HuH-7 (cell line): ENCODE measurements at regions not wholly inside any gene's neighbourhood (a gene's known extent, or its start where the extent isn't known, plus 50 kb on each side); places are given as distances from the start of the nearest gene placed in this dataset.
"Not testable (repeated sequence)": the region's sequence is repeated elsewhere in the genome, so short reads cannot be mapped to it uniquely, and the experiment has no call there.

Experiments
- DNase-seq: peaks from one replicate; pipeline ENCODE4 v3.0.0; 2011; ENCODE audit warnings: low spot score

GRCh38 chr16:65621640-65622039 lies 499.8 kb upstream of the CDH11 start:
- no peak for DNase-seq

- DNase-seq: no peak
These were observed 497.7 kb upstream of the CDH11 start for GRCh38 chr16:65619606-65620005.

- no peak for DNase-seq
These were observed 497.1 kb upstream of the CDH11 start for GRCh38 chr16:65618931-65619330.

- no peak for DNase-seq
These were observed 496.5 kb upstream of the CDH11 start for GRCh38 chr16:65618333-65618732.

GRCh38 chr16:65617421-65617820 lies 495.6 kb upstream of the CDH11 start:
- DNase-seq: no peak

- DNase-seq: no peak
These were observed 486.6 kb upstream of the CDH11 start for GRCh38 chr16:65608455-65608854.

- no peak for DNase-seq
These were observed 482.9 kb upstream of the CDH11 start for GRCh38 chr16:65604771-65605170.

GRCh38 chr16:65601781-65602180 lies 479.9 kb upstream of the CDH11 start:
- DNase-seq: no peak

- no peak for DNase-seq
These were observed 478.8 kb upstream of the CDH11 start for GRCh38 chr16:65600629-65601028.

GRCh38 chr16:65600046-65600445 lies 478.2 kb upstream of the CDH11 start:
- no peak for DNase-seq

- no peak for DNase-seq
These were observed 476.8 kb upstream of the CDH11 start for GRCh38 chr16:65598621-65599020.

GRCh38 chr16:65583498-65583897 lies 461.6 kb upstream of the CDH11 start:
- DNase-seq: no peak

- no peak for DNase-seq
These were observed 457.2 kb upstream of the CDH11 start for GRCh38 chr16:65579050-65579449.

GRCh38 chr16:65576631-65577030 lies 454.8 kb upstream of the CDH11 start:
- DNase-seq: no peak

GRCh38 chr16:65576139-65576538 lies 454.3 kb upstream of the CDH11 start:
- DNase-seq: no peak

GRCh38 chr16:65574326-65574966 lies 452.6 kb upstream of the CDH11 start:
- DNase-seq: no peak

GRCh38 chr16:65572156-65572555 lies 450.3 kb upstream of the CDH11 start:
- DNase-seq: no peak

GRCh38 chr16:65570261-65570660 lies 448.4 kb upstream of the CDH11 start:
- DNase-seq: no peak

GRCh38 chr16:65559846-65560245 lies 438.0 kb upstream of the CDH11 start:
- no peak for DNase-seq

- not testable (repeated sequence) for DNase-seq
These were observed 427.8 kb upstream of the CDH11 start for GRCh38 chr16:65549689-65550088.

GRCh38 chr16:65548470-65548869 lies 426.6 kb upstream of the CDH11 start:
- DNase-seq: no peak

- no peak for DNase-seq
These were observed 426.0 kb upstream of the CDH11 start for GRCh38 chr16:65547772-65548446.

- no peak for DNase-seq
These were observed 424.5 kb upstream of the CDH11 start for GRCh38 chr16:65546353-65546791.

GRCh38 chr16:65545413-65545956 lies 423.6 kb upstream of the CDH11 start:
- DNase-seq: no peak
